Endothelial cell of umbilical vein (primary cell): ENCODE measurements at regions not wholly inside any gene's neighbourhood (a gene's known extent, or its start where the extent isn't known, plus 50 kb on each side); places are given as distances from the start of the nearest gene placed in this dataset.

Experiments
- EZH2 ChIP-seq: IDR thresholded peaks from 2 replicates; pipeline ENCODE4 v1.6.1; 2012; ENCODE audit warnings: borderline replicate concordance, low read depth, mild to moderate bottlenecking, moderate library complexity, low read length, inconsistent platforms; ENCODE audit not compliant: severe bottlenecking
- FOS ChIP-seq: IDR thresholded peaks from 2 replicates; pipeline ENCODE4 v1.6.1; 2011; ENCODE audit warnings: mild to moderate bottlenecking, low read length, moderate library complexity, borderline replicate concordance; ENCODE audit not compliant: insufficient read depth
- MYC ChIP-seq: IDR thresholded peaks from one replicate; pipeline ENCODE4 v1.6.1; 2011; ENCODE audit warnings: mild to moderate bottlenecking, low read depth, low read length
- POLR2A ChIP-seq: IDR thresholded peaks from 2 replicates; pipeline ENCODE4 v1.6.1; 2012; ENCODE audit warnings: low read depth, mild to moderate bottlenecking, control low read depth, low read length
- POLR2AphosphoS5 ChIP-seq: IDR thresholded peaks from 2 replicates; pipeline ENCODE4 v1.6.1; 2012; ENCODE audit warnings: low read depth, mild to moderate bottlenecking, control low read depth, low read length, moderate library complexity; ENCODE audit not compliant: insufficient read depth
- TF ChIP-seq, protein P1 (sequence below): IDR thresholded peaks from 2 replicates; pipeline ENCODE4 v1.6.1; 2011; ENCODE audit not compliant: insufficient read depth, insufficient read length
- TF ChIP-seq, protein P2 (sequence below), 2 donors: IDR thresholded peaks; 1 replicate in 1 of 2; 2 replicates in 1 of 2; pipeline ENCODE4 v1.5.1; 2011; ENCODE audit warnings: low read length in 2 of 2, mild to moderate bottlenecking in 2 of 2, moderate library complexity in 2 of 2, control low read depth in 1 of 2, inconsistent platforms in 1 of 2, low read depth in 1 of 2; ENCODE audit not compliant: insufficient read depth in 1 of 2; ENCODE audit errors: extremely low read depth in 1 of 2

- TF ChIP-seq, protein P1, sequence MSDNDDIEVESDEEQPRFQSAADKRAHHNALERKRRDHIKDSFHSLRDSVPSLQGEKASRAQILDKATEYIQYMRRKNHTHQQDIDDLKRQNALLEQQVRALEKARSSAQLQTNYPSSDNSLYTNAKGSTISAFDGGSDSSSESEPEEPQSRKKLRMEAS, result no peak
- TF ChIP-seq, protein P2, sequence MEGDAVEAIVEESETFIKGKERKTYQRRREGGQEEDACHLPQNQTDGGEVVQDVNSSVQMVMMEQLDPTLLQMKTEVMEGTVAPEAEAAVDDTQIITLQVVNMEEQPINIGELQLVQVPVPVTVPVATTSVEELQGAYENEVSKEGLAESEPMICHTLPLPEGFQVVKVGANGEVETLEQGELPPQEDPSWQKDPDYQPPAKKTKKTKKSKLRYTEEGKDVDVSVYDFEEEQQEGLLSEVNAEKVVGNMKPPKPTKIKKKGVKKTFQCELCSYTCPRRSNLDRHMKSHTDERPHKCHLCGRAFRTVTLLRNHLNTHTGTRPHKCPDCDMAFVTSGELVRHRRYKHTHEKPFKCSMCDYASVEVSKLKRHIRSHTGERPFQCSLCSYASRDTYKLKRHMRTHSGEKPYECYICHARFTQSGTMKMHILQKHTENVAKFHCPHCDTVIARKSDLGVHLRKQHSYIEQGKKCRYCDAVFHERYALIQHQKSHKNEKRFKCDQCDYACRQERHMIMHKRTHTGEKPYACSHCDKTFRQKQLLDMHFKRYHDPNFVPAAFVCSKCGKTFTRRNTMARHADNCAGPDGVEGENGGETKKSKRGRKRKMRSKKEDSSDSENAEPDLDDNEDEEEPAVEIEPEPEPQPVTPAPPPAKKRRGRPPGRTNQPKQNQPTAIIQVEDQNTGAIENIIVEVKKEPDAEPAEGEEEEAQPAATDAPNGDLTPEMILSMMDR (IDR thresholded peaks at IDR 0.05; ENCODE audit: extremely low read depth in 1 of 2, insufficient read depth in 1 of 2, low read depth in 1 of 2, low read length in 2 of 2), result no peak
- no peak for TF ChIP-seq EZH2
- TF ChIP-seq POLR2A, result no peak
- TF ChIP-seq MYC, result no peak
- no peak for TF ChIP-seq POLR2AphosphoS5
- TF ChIP-seq FOS, result no peak
These were observed 453.1 kb upstream of the KLHL4 start for GRCh38 chrX:87064502-87064901.
